Bone marrow (tissue), 2 donors: ENCODE measurements at regions not wholly inside any gene's neighbourhood (a gene's known extent, or its start where the extent isn't known, plus 50 kb on each side); places are given as distances from the start of the nearest gene placed in this dataset.
"Not testable (repeated sequence)": the region's sequence is repeated elsewhere in the genome, so short reads cannot be mapped to it uniquely, and the experiment has no call there.

Experiments
- DNase-seq, 2 donors: peaks; one replicate each; lab custom pipeline; 2025; lab: John Stamatoyannopoulos, UW

- DNase-seq: no peak
Measured at GRCh38 chr7:149564340-149565095, 66.9 kb upstream of the ZNF746 start.

GRCh38 chr7:149562602-149563001 is 65.0 kb upstream of the ZNF746 start:
- no peak for DNase-seq

GRCh38 chr7:149561072-149561471 is 63.5 kb upstream of the ZNF746 start:
- DNase-seq: no peak

- no peak for DNase-seq
Measured at GRCh38 chr7:149559711-149560110, 62.1 kb upstream of the ZNF746 start.

- DNase-seq: no peak
Measured at GRCh38 chr7:149558149-149558861, 60.7 kb upstream of the ZNF746 start.

- DNase-seq: not testable (repeated sequence)
Measured at GRCh38 chr7:149556525-149556924, 58.9 kb upstream of the ZNF746 start.

GRCh38 chr7:149554821-149555220 is 57.2 kb upstream of the ZNF746 start:
- not testable (repeated sequence) for DNase-seq

- DNase-seq: not testable (repeated sequence)
Measured at GRCh38 chr7:149553991-149554390, 56.4 kb upstream of the ZNF746 start.

- no peak for DNase-seq
Measured at GRCh38 chr7:149552799-149553198, 55.2 kb upstream of the ZNF746 start.
